K562 (cell line): ENCODE measurements at regions not wholly inside any gene's neighbourhood (a gene's known extent, or its start where the extent isn't known, plus 50 kb on each side); places are given as distances from the start of the nearest gene placed in this dataset.

Experiments used
- ATAC-seq: fragments of 200-7000 bp; cut with Tn5 transposase; 3 replicates; pipeline ENCODE4 v1.9.1; 2020; ENCODE audit warnings: moderate library complexity
- BruUV-seq: library from RNA; stranded (reverse); fragments of 400-500 nt; replicated peaks from 2 replicates; lab custom pipeline; 2021; lab: Mats Ljungman, UMichigan
- CTCF ChIA-PET: fragments of 300-600 bp; formaldehyde crosslinking; extraction: SDS; loops from one replicate; lab custom pipeline; 2021; ENCODE audit warnings: low intra/inter-chr PET ratio; lab: Yijun Ruan, JAX
- POLR2A ChIA-PET: fragments of 300-600, 350-650 bp; sonication (Branson Sonifier 250); formaldehyde crosslinking; extraction: SDS; loops from one replicate; lab custom pipeline; 2021; ENCODE audit warnings: antibody characterized with exemption, inconsistent platforms; lab: Yijun Ruan, JAX
- DNase-seq, 4 experiments: peaks; one replicate each; pipeline versions ENCODE4 v3.0.0 to v3.0.0-alpha.2; 2011 to 2018; ENCODE audit warnings: low spot score in 3 of 4, mixed read lengths in 3 of 4; ENCODE audit errors: extremely low read depth in 1 of 4
- FAIRE-seq: peaks from 2 replicates; lab custom pipeline; 2011; peaks lifted over from hg19 to GRCh38; lab: Jason Lieb, UNC
- H2AFZ ChIP-seq: 2 replicates; pipeline ENCODE4 v1.6.0; 2011; ENCODE audit warnings: low read depth, low read length, control low read depth, inconsistent platforms
- H3K27ac ChIP-seq: fragments of 200-600 bp; 3 replicates; pipeline ENCODE4 v1.8.0; 2011; ENCODE audit warnings: low read depth, mild to moderate bottlenecking, control low read depth, inconsistent platforms, low read length, moderate library complexity, mixed read lengths; ENCODE audit errors: extremely low read depth
- H3K27me3 ChIP-seq, 2 experiments: fragments of 300-600 bp in 1 of 2; 2 replicates in 1 of 2; 3 replicates in 1 of 2; pipeline versions ENCODE4 v1.6.0 to v1.8.0; 2011; ENCODE audit warnings: inconsistent platforms in 2 of 2, low read length in 2 of 2, mild to moderate bottlenecking in 1 of 2, mixed read lengths in 1 of 2, moderate library complexity in 1 of 2; ENCODE audit not compliant: control insufficient read depth in 2 of 2, insufficient read depth in 2 of 2
- H3K36me3 ChIP-seq: fragments of 300-600 bp; 3 replicates; pipeline ENCODE4 v1.8.0; 2011; ENCODE audit warnings: mild to moderate bottlenecking, low read length, inconsistent platforms; ENCODE audit not compliant: control insufficient read depth, insufficient read depth
- H3K4me1 ChIP-seq, 2 experiments: fragments of 200-600 bp in 1 of 2; replicated peaks in 1 of 2; 2 replicates in 1 of 2; 3 replicates in 1 of 2; pipeline versions ENCODE4 v1.5.1 to v1.8.0; 2011; ENCODE audit warnings: inconsistent platforms in 2 of 2, low read length in 2 of 2, mild to moderate bottlenecking in 1 of 2, mixed read lengths in 1 of 2, moderate library complexity in 1 of 2; ENCODE audit not compliant: control insufficient read depth in 2 of 2, insufficient read depth in 2 of 2
- H3K4me2 ChIP-seq: 2 replicates; pipeline ENCODE4 v1.6.1; 2011; ENCODE audit warnings: low read length, control low read depth, inconsistent platforms, mixed read lengths; ENCODE audit not compliant: insufficient read depth
- H3K4me3 ChIP-seq: fragments of 200-600 bp; sonication (generic), shearing (Covaris generic); 2 replicates; pipeline ENCODE4 v1.5.1; 2016; ENCODE audit warnings: control low read depth, inconsistent platforms
- H3K79me2 ChIP-seq: fragments of 200-600 bp; 3 replicates; pipeline ENCODE4 v1.8.0; 2011; ENCODE audit warnings: low read length, inconsistent platforms; ENCODE audit not compliant: control insufficient read depth, insufficient read depth
- H3K9ac ChIP-seq, 2 experiments: 2 replicates each; pipeline versions ENCODE4 v1.6.0 to v1.6.1; 2011; ENCODE audit warnings: low read depth in 2 of 2, low read length in 2 of 2, control low read depth in 1 of 2, inconsistent platforms in 1 of 2, mild to moderate bottlenecking in 1 of 2, mixed read lengths in 1 of 2; ENCODE audit not compliant: insufficient read depth in 1 of 2
- H3K9me1 ChIP-seq: one replicate; pipeline ENCODE4 v1.6.0; 2011; ENCODE audit warnings: inconsistent platforms, mild to moderate bottlenecking, low read length, moderate library complexity; ENCODE audit not compliant: control insufficient read depth, insufficient read depth
- H3K9me3 ChIP-seq: replicated peaks from 2 replicates; pipeline ENCODE4 v1.5.1; 2011; ENCODE audit warnings: low read depth, low read length, inconsistent platforms; ENCODE audit not compliant: control insufficient read depth, insufficient read depth
- H4K20me1 ChIP-seq: replicated peaks from 2 replicates; pipeline ENCODE4 v1.6.1; 2011; ENCODE audit warnings: low read length, inconsistent platforms, mixed read lengths; ENCODE audit not compliant: control insufficient read depth, insufficient read depth
- DACH1 ChIP-seq: fragments of 450-650 bp; IDR thresholded peaks from 2 replicates; pipeline ENCODE4 v1.6.1; 2018; ENCODE audit not compliant: partially characterized antibody
- ZNF318 ChIP-seq, 2 experiments: fragments of 450-650 bp; IDR thresholded peaks; 2 replicates each; pipeline ENCODE4 v1.6.1; 2016; ENCODE audit warnings: mild to moderate bottlenecking in 2 of 2, borderline replicate concordance in 1 of 2, low read depth in 1 of 2, moderate library complexity in 1 of 2
- WGBS: fragments of 100-300 bp; shearing (Covaris generic); methylation state at CpG from one replicate; pipeline ENCODE4 v1.1.6; 2016; ENCODE audit warnings: low coverage, mixed read lengths; ENCODE audit not compliant: insufficient coverage; ENCODE audit errors: missing lambda C conversion rate; 5-methylcytosine and 5-hydroxymethylcytosine counted together
- in situ Hi-C: fragments of 300-500 bp; cut with MboI; formaldehyde crosslinking; loops from 4 replicates; pipeline ENCODE4 v1.15.0; 2018; ENCODE audit warnings: inconsistent platforms, mixed read lengths
- intact Hi-C: fragments of 100-400 bp; cut with micrococcal nuclease; formaldehyde crosslinking; loops from 2 replicates; pipeline ENCODE4 v1.14.2; 2022
- TF ChIP-seq, protein P1 (sequence below): fragments of 450-650 bp; IDR thresholded peaks from 2 replicates; pipeline ENCODE4 v1.6.1; 2018; ENCODE audit not compliant: partially characterized antibody

- FAIRE-seq (no peak), ATAC-seq (no peak), DNase-seq (no peak)
- Histone ChIP-seq H3K9me1 (no peaks in the 10 kb centered on the region), H3K79me2 (no peaks in the 10 kb centered on the region), H3K4me1 (no peaks in the 10 kb centered on the region), H2AFZ (no peak overlapping the region), H3K9me3 (no peaks in the 10 kb centered on the region), H3K4me2 (no peak overlapping the region), H3K9ac (no peak overlapping the region), H3K4me3 (no peak overlapping the region), H4K20me1 (no peaks in the 10 kb centered on the region), H3K36me3 (no peaks in the 10 kb centered on the region), H3K27ac (no peak overlapping the region), H3K27me3 (peaks cover 2 to 13% of the 10 kb centered on the region in 2 experiments; a peak in 4 of 5 replicates)
- WGBS, result 0% methylated on average over 5 of the region's 5 CpGs
- in situ Hi-C loops (no loop called here), intact Hi-C loops (no loop called here)
- ChIA-PET POLR2A (interaction anchor here (0.8 kb wide), 1 partner anchor 12 kb away, joined by 4 read pairs; no protein-coding TSS in a partner anchor), CTCF (no interaction called here)
- no TSS peak for BruUV-seq
- TF ChIP-seq, protein P1, sequence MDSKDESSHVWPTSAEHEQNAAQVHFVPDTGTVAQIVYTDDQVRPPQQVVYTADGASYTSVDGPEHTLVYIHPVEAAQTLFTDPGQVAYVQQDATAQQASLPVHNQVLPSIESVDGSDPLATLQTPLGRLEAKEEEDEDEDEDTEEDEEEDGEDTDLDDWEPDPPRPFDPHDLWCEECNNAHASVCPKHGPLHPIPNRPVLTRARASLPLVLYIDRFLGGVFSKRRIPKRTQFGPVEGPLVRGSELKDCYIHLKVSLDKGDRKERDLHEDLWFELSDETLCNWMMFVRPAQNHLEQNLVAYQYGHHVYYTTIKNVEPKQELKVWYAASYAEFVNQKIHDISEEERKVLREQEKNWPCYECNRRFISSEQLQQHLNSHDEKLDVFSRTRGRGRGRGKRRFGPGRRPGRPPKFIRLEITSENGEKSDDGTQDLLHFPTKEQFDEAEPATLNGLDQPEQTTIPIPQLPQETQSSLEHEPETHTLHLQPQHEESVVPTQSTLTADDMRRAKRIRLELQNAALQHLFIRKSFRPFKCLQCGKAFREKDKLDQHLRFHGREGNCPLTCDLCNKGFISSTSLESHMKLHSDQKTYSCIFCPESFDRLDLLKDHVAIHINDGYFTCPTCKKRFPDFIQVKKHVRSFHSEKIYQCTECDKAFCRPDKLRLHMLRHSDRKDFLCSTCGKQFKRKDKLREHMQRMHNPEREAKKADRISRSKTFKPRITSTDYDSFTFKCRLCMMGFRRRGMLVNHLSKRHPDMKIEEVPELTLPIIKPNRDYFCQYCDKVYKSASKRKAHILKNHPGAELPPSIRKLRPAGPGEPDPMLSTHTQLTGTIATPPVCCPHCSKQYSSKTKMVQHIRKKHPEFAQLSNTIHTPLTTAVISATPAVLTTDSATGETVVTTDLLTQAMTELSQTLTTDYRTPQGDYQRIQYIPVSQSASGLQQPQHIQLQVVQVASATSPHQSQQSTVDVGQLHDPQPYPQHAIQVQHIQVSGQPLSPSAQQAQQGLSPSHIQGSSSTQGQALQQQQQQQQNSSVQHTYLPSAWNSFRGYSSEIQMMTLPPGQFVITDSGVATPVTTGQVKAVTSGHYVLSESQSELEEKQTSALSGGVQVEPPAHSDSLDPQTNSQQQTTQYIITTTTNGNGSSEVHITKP, result no peak
- TF ChIP-seq ZNF318 (IDR thresholded peaks at IDR 0.05; ENCODE audit: borderline replicate concordance in 1 of 2, low read depth in 1 of 2) (no peak), DACH1 (no peak)
Observed at GRCh38 chr6:131387562-131388447, 185.2 kb upstream of the ARG1 start.
